CD4-positive, alpha-beta T cell (primary cell): ENCODE measurements at regions not wholly inside any gene's neighbourhood (a gene's known extent, or its start where the extent isn't known, plus 50 kb on each side); places are given as distances from the start of the nearest gene placed in this dataset.

ENCODE experiments used
- ATAC-seq: fragments of 200-7000 bp; cut with Tn5 transposase; one replicate; pipeline ENCODE4 v1.10.0; 2022; ENCODE audit warnings: mild to moderate bottlenecking; ENCODE audit not compliant: poor library complexity
- CTCF ChIA-PET: fragments of 350-600 bp; sonication (Branson Sonifier 250); formaldehyde crosslinking; loops from one replicate; lab custom pipeline; 2021; ENCODE audit warnings: antibody characterized with exemption, inconsistent platforms; lab: Charles Lee
- POLR2A ChIA-PET: fragments of 350-600 bp; sonication (Branson Sonifier 250); formaldehyde crosslinking; loops from one replicate; lab custom pipeline; 2021; ENCODE audit warnings: antibody characterized with exemption, inconsistent platforms; lab: Charles Lee
- DNase-seq, 14 experiments: peaks; one replicate each; pipeline ENCODE4 v3.0.0-alpha.2; 2013 to 2020; ENCODE audit warnings: mixed read lengths in 2 of 14
- H3K27ac ChIP-seq, 2 donors: one replicate each; pipeline versions ENCODE4 v1.5.1 to v1.7.0; 2013; ENCODE audit warnings: low read length in 2 of 2, low read depth in 1 of 2, mild to moderate bottlenecking in 1 of 2
- H3K27me3 ChIP-seq, 2 experiments: 1 replicate in 1 of 2; 2 replicates in 1 of 2; pipeline versions ENCODE4 v1.6.1 to v1.7.0; 2013; ENCODE audit warnings: low read length in 2 of 2, control low read depth in 1 of 2, mild to moderate bottlenecking in 1 of 2, moderate library complexity in 1 of 2; ENCODE audit not compliant: insufficient read depth in 2 of 2, control insufficient read depth in 1 of 2
- H3K36me3 ChIP-seq: one replicate; pipeline ENCODE4 v1.6.1; 2013; ENCODE audit warnings: low read length, control low read depth; ENCODE audit not compliant: insufficient read depth
- H3K4me1 ChIP-seq: one replicate; pipeline ENCODE4 v1.6.1; 2013; ENCODE audit warnings: low read length, control low read depth; ENCODE audit not compliant: insufficient read depth
- H3K4me3 ChIP-seq: one replicate; pipeline ENCODE4 v1.5.1; 2013; ENCODE audit warnings: mild to moderate bottlenecking, low read length, moderate library complexity
- H3K9me3 ChIP-seq, 2 experiments: 1 replicate in 1 of 2; 2 replicates in 1 of 2; pipeline versions ENCODE4 v1.6.1 to v1.7.0; 2013; ENCODE audit warnings: low read length in 2 of 2, mild to moderate bottlenecking in 2 of 2, control low read depth in 1 of 2, moderate library complexity in 1 of 2; ENCODE audit not compliant: control insufficient read depth in 1 of 2, insufficient read depth in 1 of 2
- H3K27ac Mint-ChIP-seq: one replicate; pipeline ENCODE4 v1.8.0; 2020; ENCODE audit warnings: mixed read lengths
- H3K27me3 Mint-ChIP-seq: one replicate; pipeline ENCODE4 v1.8.0; 2021; ENCODE audit warnings: mixed read lengths
- H3K36me3 Mint-ChIP-seq: one replicate; pipeline ENCODE4 v1.8.0; 2021; ENCODE audit warnings: low read depth, mixed read lengths
- H3K4me1 Mint-ChIP-seq: one replicate; pipeline ENCODE4 v1.8.0; 2021; ENCODE audit warnings: low read depth, mixed read lengths
- H3K4me3 Mint-ChIP-seq: one replicate; pipeline ENCODE4 v1.8.0; 2020; ENCODE audit warnings: mild to moderate bottlenecking, mixed read lengths
- H3K9me3 Mint-ChIP-seq: one replicate; pipeline ENCODE4 v1.8.0; 2020; ENCODE audit warnings: mixed read lengths
- CTCF ChIP-seq: fragments of 200-600 bp; IDR thresholded peaks from one replicate; pipeline ENCODE4 v1.8.0; 2022; ENCODE audit warnings: antibody characterized with exemption, mild to moderate bottlenecking
- intact Hi-C, 2 experiments: fragments of 100-400 bp; cut with DNase I in 1 of 2; cut with micrococcal nuclease in 1 of 2; formaldehyde crosslinking; loops; one replicate each; pipeline versions ENCODE4 v1.15.1 to v1.9.0; 2023 to 2025; cut with DNase I, micrococcal nuclease

GRCh38 chr15:97490429-97490828 lies 470.1 kb upstream of the ARRDC4 start:
- H3K27ac ChIP-seq: no peak overlapping the region
- CTCF ChIA-PET: no interaction called here
- no peaks in the 10 kb centered on the region for H3K4me1 ChIP-seq
- no peaks in the 10 kb centered on the region for H3K36me3 ChIP-seq
- Mint-ChIP-seq H3K27ac (no peak overlapping the region), H3K27me3 (no peaks in the 10 kb centered on the region), H3K4me1 (no peaks in the 10 kb centered on the region), H3K9me3 (peaks cover 2% of the 10 kb centered on the region), H3K36me3 (no peaks in the 10 kb centered on the region), H3K4me3 (no peak overlapping the region)
- intact Hi-C loops: no loop called here
- no peaks in the 10 kb centered on the region for H3K27me3 ChIP-seq
- TF ChIP-seq CTCF: no peak
- POLR2A ChIA-PET: no interaction called here
- ATAC-seq (no peak), DNase-seq (no peak)
- no peak overlapping the region for H3K4me3 ChIP-seq
- peaks cover 0 to 3% of the 10 kb centered on the region in 2 experiments for H3K9me3 ChIP-seq

- POLR2A ChIA-PET: no interaction called here
- H3K4me1 Mint-ChIP-seq: no peaks in the 10 kb centered on the region
- DNase-seq (peak in 3 of 14 experiments; percentile 13 to 34 (median 33)), ATAC-seq (no peak)
- intact Hi-C loops: no loop called here
- H3K27me3 Mint-ChIP-seq: no peaks in the 10 kb centered on the region
- H3K36me3 ChIP-seq: no peaks in the 10 kb centered on the region
- H3K27me3 ChIP-seq: no peaks in the 10 kb centered on the region
- CTCF ChIA-PET: no interaction called here
- H3K27ac Mint-ChIP-seq: no peak overlapping the region
- H3K9me3 Mint-ChIP-seq: peaks cover 10% of the 10 kb centered on the region
- H3K36me3 Mint-ChIP-seq: no peaks in the 10 kb centered on the region
- no peak overlapping the region for H3K4me3 Mint-ChIP-seq
- no peaks in the 10 kb centered on the region for H3K9me3 ChIP-seq
- no peak overlapping the region for H3K27ac ChIP-seq
- TF ChIP-seq CTCF: no peak
- no peaks in the 10 kb centered on the region for H3K4me1 ChIP-seq
- H3K4me3 ChIP-seq: no peak overlapping the region
These were observed 459.2 kb upstream of the ARRDC4 start for GRCh38 chr15:97501291-97501690.

- intact Hi-C loops: no loop called here
These were observed 458.5 kb upstream of the ARRDC4 start for GRCh38 chr15:97502038-97502437.

More at GRCh38 chr15:97502038-97502437, 458.5 kb upstream of the ARRDC4 start:
- ChIA-PET POLR2A (no interaction called here), CTCF (no interaction called here)
- H3K36me3 Mint-ChIP-seq: no peaks in the 10 kb centered on the region
- ATAC-seq: no peak
- H3K4me1 Mint-ChIP-seq: no peaks in the 10 kb centered on the region
- Histone ChIP-seq H3K9me3 (no peaks in the 10 kb centered on the region), H3K36me3 (no peaks in the 10 kb centered on the region), H3K4me1 (no peaks in the 10 kb centered on the region), H3K27me3 (no peaks in the 10 kb centered on the region), H3K4me3 (no peak overlapping the region), H3K27ac (no peak overlapping the region)
- no peaks in the 10 kb centered on the region for H3K27me3 Mint-ChIP-seq
- no peak for TF ChIP-seq CTCF
- H3K9me3 Mint-ChIP-seq: peaks cover 10% of the 10 kb centered on the region
- H3K4me3 Mint-ChIP-seq: no peak overlapping the region
- peak in 2 of 14 experiments; percentile 5 to 7 for DNase-seq
- H3K27ac Mint-ChIP-seq: no peak overlapping the region
